GM12872 (cell line): ENCODE measurements at regions not wholly inside any gene's neighbourhood (a gene's known extent, or its start where the extent isn't known, plus 50 kb on each side); places are given as distances from the start of the nearest gene placed in this dataset.
A peak's percentile ranks its signal among the peaks of the same experiment; 100 is the strongest.

ENCODE experiments used
- CTCF ChIP-seq: IDR thresholded peaks from 3 replicates; pipeline ENCODE4 v1.5.1; 2011; ENCODE audit warnings: low read depth, mild to moderate bottlenecking, low read length, moderate library complexity; ENCODE audit not compliant: insufficient read depth

GRCh38 chr11:19327280-19327679 is 86.5 kb upstream of the E2F8 start:
- TF ChIP-seq CTCF = no peak

- 0 out of 3 replicates have a peak, but pooled peaks have one; percentile 12 for TF ChIP-seq CTCF
Measured at GRCh38 chr11:19326499-19326898, 85.8 kb upstream of the E2F8 start.

- peak; percentile 14; the same call in 1 of the 3 replicates for TF ChIP-seq CTCF
Measured at GRCh38 chr11:19323502-19323901, 82.8 kb upstream of the E2F8 start.

GRCh38 chr11:19321351-19321750 is 80.6 kb upstream of the E2F8 start:
- TF ChIP-seq CTCF = no peak

GRCh38 chr11:19320827-19321226 is 80.1 kb upstream of the E2F8 start:
- no peak for TF ChIP-seq CTCF

GRCh38 chr11:19316434-19316833 is 75.7 kb upstream of the E2F8 start:
- TF ChIP-seq CTCF = no peak

GRCh38 chr11:19315511-19315910 is 74.8 kb upstream of the E2F8 start:
- no peak for TF ChIP-seq CTCF

GRCh38 chr11:19313140-19313539 is 72.4 kb upstream of the E2F8 start:
- TF ChIP-seq CTCF = no peak
